ENCODE measurements at regions not wholly inside any gene's neighbourhood (a gene's known extent, or its start where the extent isn't known, plus 50 kb on each side); places are given as distances from the start of the nearest gene placed in this dataset.

DNA sequence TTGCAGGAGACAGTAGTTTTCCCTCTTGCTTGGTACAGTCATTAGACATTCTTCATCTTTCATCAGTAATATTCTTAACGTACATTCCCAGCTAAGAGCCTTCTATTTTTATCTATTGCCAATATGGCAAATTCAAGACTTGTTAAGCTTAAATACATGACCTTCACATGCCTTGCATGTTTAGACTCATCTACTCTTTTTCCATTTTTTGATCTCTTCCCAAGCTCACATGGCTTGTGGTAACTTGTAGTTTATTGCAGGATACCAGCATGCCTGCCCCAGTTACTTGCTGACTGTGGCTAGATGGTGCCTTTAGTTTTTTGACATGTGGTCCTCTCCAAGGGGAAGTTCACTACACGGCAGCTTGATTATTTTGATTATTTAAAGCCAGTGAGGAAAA, 729.0 kb downstream of the SLC6A15 start:
- Histone ChIP-seq H3K9ac (ENCODE audit: low read length in 3 of 3) (no peak overlapping the region), H3K36me3 (ENCODE audit: control insufficient read depth in 2 of 3, insufficient read depth in 3 of 3, low read length in 3 of 3) (no peaks in the 10 kb centered on the region), H3K27ac (ENCODE audit: low read depth in 2 of 2, low read length in 2 of 2) (no peak overlapping the region), H3K9me3 (ENCODE audit: control insufficient read depth in 2 of 3, insufficient read depth in 1 of 3, low read length in 3 of 3) (no peaks in the 10 kb centered on the region), H3K4me3 (ENCODE audit: low read length in 3 of 3) (no peak overlapping the region), H3K4me1 (ENCODE audit: control insufficient read depth in 2 of 3, insufficient read depth in 2 of 3, low read depth in 1 of 3, low read length in 3 of 3) (no peaks in the 10 kb centered on the region), H3K27me3 (ENCODE audit: control insufficient read depth, insufficient read depth, low read length) (no peaks in the 10 kb centered on the region)
- TF ChIP-seq, protein P1, sequence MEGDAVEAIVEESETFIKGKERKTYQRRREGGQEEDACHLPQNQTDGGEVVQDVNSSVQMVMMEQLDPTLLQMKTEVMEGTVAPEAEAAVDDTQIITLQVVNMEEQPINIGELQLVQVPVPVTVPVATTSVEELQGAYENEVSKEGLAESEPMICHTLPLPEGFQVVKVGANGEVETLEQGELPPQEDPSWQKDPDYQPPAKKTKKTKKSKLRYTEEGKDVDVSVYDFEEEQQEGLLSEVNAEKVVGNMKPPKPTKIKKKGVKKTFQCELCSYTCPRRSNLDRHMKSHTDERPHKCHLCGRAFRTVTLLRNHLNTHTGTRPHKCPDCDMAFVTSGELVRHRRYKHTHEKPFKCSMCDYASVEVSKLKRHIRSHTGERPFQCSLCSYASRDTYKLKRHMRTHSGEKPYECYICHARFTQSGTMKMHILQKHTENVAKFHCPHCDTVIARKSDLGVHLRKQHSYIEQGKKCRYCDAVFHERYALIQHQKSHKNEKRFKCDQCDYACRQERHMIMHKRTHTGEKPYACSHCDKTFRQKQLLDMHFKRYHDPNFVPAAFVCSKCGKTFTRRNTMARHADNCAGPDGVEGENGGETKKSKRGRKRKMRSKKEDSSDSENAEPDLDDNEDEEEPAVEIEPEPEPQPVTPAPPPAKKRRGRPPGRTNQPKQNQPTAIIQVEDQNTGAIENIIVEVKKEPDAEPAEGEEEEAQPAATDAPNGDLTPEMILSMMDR (IDR thresholded peaks at IDR 0.05; ENCODE audit: borderline replicate concordance, extremely low read depth, insufficient read depth), result no peak
- DNase-seq (no peak), FAIRE-seq (no peak)
- intact Hi-C loops (cut with DNase I), result loop anchor here (5.0 kb wide), 1 partner anchor 91 kb away; no protein-coding TSS in a partner anchor

DNA sequence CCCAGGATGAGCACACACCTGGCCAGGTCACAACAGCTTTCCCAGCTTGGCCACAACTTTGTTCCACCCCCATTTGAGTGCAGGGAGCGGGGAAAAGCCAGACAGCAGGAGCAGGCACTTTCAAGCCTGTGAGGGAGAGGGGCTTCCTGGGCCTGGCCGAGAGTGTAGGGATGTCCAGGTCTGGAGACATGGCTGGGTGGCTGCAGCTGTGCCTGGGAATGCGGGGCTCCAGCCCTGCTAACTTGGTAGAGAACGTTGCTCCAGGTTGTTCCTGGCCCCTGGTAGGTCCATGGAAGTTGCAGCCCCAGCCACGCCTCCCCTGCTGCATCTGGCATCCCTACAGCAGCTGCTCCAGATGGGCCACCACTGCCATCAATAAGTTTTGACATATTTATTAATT, 738.5 kb downstream of the SLC6A15 start:
- intact Hi-C loops (cut with DNase I), result no loop called here
- DNase-seq (peak in 1 of 5 donors; percentile 59), FAIRE-seq (no peak)
- Histone ChIP-seq H3K4me3 (ENCODE audit: low read length in 3 of 3) (no peak overlapping the region), H3K9ac (ENCODE audit: low read length in 3 of 3) (no peak overlapping the region), H3K27ac (ENCODE audit: low read depth in 2 of 2, low read length in 2 of 2) (no peak overlapping the region), H3K27me3 (ENCODE audit: control insufficient read depth, insufficient read depth, low read length) (no peaks in the 10 kb centered on the region), H3K4me1 (ENCODE audit: control insufficient read depth in 2 of 3, insufficient read depth in 2 of 3, low read depth in 1 of 3, low read length in 3 of 3) (no peaks in the 10 kb centered on the region), H3K9me3 (ENCODE audit: control insufficient read depth in 2 of 3, insufficient read depth in 1 of 3, low read length in 3 of 3) (no peaks in the 10 kb centered on the region), H3K36me3 (ENCODE audit: control insufficient read depth in 2 of 3, insufficient read depth in 3 of 3, low read length in 3 of 3) (no peaks in the 10 kb centered on the region)
- TF ChIP-seq, protein P1 (IDR thresholded peaks at IDR 0.05; ENCODE audit: borderline replicate concordance, extremely low read depth, insufficient read depth), result no peak

DNA sequence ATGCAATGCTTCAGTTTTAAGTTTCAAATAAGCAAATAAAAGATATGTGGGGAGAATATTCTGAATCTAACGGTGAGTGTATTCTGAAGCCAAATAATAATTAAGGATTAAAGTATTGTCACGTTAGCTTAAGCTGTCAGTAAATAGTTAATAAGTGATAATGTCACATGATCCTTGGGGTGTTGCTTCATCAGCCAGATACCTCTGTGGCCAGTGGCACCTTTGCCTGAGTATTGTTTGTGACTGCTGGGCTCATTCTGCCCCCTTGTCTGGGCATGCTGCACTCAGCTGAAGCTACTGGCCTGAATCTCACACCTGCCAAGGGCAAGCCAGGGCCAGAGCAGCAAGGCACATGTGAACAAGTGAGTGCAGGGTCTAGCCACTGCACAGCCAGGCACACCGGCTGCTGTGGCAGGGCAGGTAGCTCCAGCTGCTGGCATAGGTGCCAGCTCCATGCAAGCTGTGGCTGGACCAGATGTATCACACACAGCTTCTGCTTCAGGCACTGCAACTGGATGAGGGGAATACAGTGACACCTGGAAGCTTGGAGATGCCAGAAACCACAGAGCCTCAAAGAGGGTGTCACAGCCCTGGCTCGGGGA, 739.7 kb downstream of the SLC6A15 start:
- intact Hi-C loops (cut with DNase I), result no loop called here
- DNase-seq (no peak), FAIRE-seq (no peak)

More for the DNA sequence above, 739.7 kb downstream of the SLC6A15 start:
- TF ChIP-seq, protein P1 (IDR thresholded peaks at IDR 0.05; ENCODE audit: borderline replicate concordance, extremely low read depth, insufficient read depth), result no peak
- Histone ChIP-seq H3K36me3 (ENCODE audit: control insufficient read depth in 2 of 3, insufficient read depth in 3 of 3, low read length in 3 of 3) (no peaks in the 10 kb centered on the region), H3K4me3 (ENCODE audit: low read length in 3 of 3) (no peak overlapping the region), H3K9me3 (ENCODE audit: control insufficient read depth in 2 of 3, insufficient read depth in 1 of 3, low read length in 3 of 3) (no peaks in the 10 kb centered on the region), H3K9ac (ENCODE audit: low read length in 3 of 3) (no peak overlapping the region), H3K4me1 (ENCODE audit: control insufficient read depth in 2 of 3, insufficient read depth in 2 of 3, low read depth in 1 of 3, low read length in 3 of 3) (no peaks in the 10 kb centered on the region), H3K27ac (ENCODE audit: low read depth in 2 of 2, low read length in 2 of 2) (no peak overlapping the region), H3K27me3 (ENCODE audit: control insufficient read depth, insufficient read depth, low read length) (no peaks in the 10 kb centered on the region)
